VCaP (cell line): ENCODE measurements at regions not wholly inside any gene's neighbourhood (a gene's known extent, or its start where the extent isn't known, plus 50 kb on each side); places are given as distances from the start of the nearest gene placed in this dataset.
"Not testable (repeated sequence)": the region's sequence is repeated elsewhere in the genome, so short reads cannot be mapped to it uniquely, and the experiment has no call there.

ENCODE experiments used
- H3K27ac ChIP-seq: fragments of 450-650 bp; 2 replicates; pipeline ENCODE4 v1.5.1; 2017
- CTCF ChIP-seq: fragments of 450-650 bp; conservative IDR thresholded peaks from 2 replicates; pipeline ENCODE4 v1.5.1; 2017; ENCODE audit warnings: mild to moderate bottlenecking, moderate library complexity

- no peak overlapping the region for H3K27ac ChIP-seq
Observed at GRCh38 chr1:182315167-182315556, 76.4 kb downstream of the GLUL start.

GRCh38 chr1:182309631-182310351, 81.8 kb downstream of the GLUL start:
- H3K27ac ChIP-seq: no peak overlapping the region

More at GRCh38 chr1:182315167-182315556, 76.4 kb downstream of the GLUL start:
- TF ChIP-seq CTCF: no peak

GRCh38 chr1:182308826-182309225, 82.8 kb downstream of the GLUL start:
- H3K27ac ChIP-seq: no peak overlapping the region
- TF ChIP-seq CTCF: no peak

More at GRCh38 chr1:182309631-182310351, 81.8 kb downstream of the GLUL start:
- no peak for TF ChIP-seq CTCF

- H3K27ac ChIP-seq: not testable (repeated sequence)
Observed at GRCh38 chr1:182307486-182307885, 84.1 kb downstream of the GLUL start.

GRCh38 chr1:182305861-182306260, 85.7 kb downstream of the GLUL start:
- H3K27ac ChIP-seq: no peak overlapping the region
- no peak for TF ChIP-seq CTCF

GRCh38 chr1:182304627-182305026, 87.0 kb downstream of the GLUL start:
- TF ChIP-seq CTCF: no peak
- no peak overlapping the region for H3K27ac ChIP-seq

GRCh38 chr1:182304218-182304617, 87.4 kb downstream of the GLUL start:
- TF ChIP-seq CTCF: no peak
- H3K27ac ChIP-seq: no peak overlapping the region

GRCh38 chr1:182303778-182304177, 87.8 kb downstream of the GLUL start:
- no peak for TF ChIP-seq CTCF
- no peak overlapping the region for H3K27ac ChIP-seq
